Loucy (cell line): ENCODE measurements at regions not wholly inside any gene's neighbourhood (a gene's known extent, or its start where the extent isn't known, plus 50 kb on each side); places are given as distances from the start of the nearest gene placed in this dataset.

Source experiments
- CTCF ChIP-seq: fragments of 200-600 bp; sonication (generic); conservative IDR thresholded peaks from 2 replicates; pipeline ENCODE4 v1.5.1; 2014; ENCODE audit warnings: mild to moderate bottlenecking, antibody characterized with exemption, low read length
- EZH2phosphoT487 ChIP-seq: fragments of 200-600 bp; IDR thresholded peaks from 2 replicates; pipeline ENCODE4 v1.6.1; 2018; ENCODE audit warnings: antibody characterized with exemption, mild to moderate bottlenecking, moderate library complexity, borderline replicate concordance

DNA sequence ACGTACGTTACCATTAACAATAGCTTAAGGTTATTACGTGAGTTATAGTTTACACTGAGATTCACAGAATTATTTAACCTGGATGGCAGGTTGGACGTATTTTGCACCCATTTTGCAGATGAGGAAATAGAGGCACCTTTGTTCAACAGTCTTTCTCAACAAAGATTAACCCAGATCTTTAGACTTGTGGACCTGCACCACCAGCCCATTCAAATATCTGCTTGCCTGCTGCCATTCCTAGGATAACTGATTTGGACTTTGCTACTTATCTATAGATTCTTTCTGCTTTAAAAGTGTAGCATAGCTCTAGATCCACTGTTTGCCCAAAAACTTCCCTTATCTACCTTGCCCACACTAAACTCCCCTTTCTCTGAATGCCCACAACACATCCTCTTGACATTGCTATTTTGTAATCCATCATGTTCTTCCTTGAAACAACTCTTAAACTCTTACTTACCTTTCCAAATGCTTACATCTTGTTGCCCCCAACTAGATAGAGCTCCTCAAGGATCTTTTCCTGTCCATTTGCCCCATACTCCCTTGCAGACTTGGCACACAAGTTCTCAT lies 56.4 kb upstream of the TNFAIP3 start:
- TF ChIP-seq CTCF (no peak), EZH2phosphoT487 (no peak)
